Prostate gland (tissue), 2 donors: ENCODE measurements at regions not wholly inside any gene's neighbourhood (a gene's known extent, or its start where the extent isn't known, plus 50 kb on each side); places are given as distances from the start of the nearest gene placed in this dataset.

Experiments
- POLR2A ChIP-seq: fragments of 450-650 bp; IDR thresholded peaks from one replicate; pipeline ENCODE4 v1.6.1; 2016; ENCODE audit warnings: antibody characterized with exemption, mild to moderate bottlenecking
- POLR2AphosphoS5 ChIP-seq: sonication (generic); formaldehyde crosslinking; IDR thresholded peaks from one replicate; pipeline ENCODE4 v1.6.1; 2017; ENCODE audit warnings: antibody characterized with exemption
- TF ChIP-seq, protein P1 (sequence below), 4 experiments: fragments of 200-600 bp in 2 of 4; fragments of 450-650 bp in 2 of 4; sonication (generic) in 2 of 4; IDR thresholded peaks; 1 replicate in 3 of 4; 2 replicates in 1 of 4; pipeline ENCODE4 v1.5.1; 2016 to 2019; ENCODE audit warnings: antibody characterized with exemption in 4 of 4, mild to moderate bottlenecking in 2 of 4, moderate library complexity in 2 of 4

DNA sequence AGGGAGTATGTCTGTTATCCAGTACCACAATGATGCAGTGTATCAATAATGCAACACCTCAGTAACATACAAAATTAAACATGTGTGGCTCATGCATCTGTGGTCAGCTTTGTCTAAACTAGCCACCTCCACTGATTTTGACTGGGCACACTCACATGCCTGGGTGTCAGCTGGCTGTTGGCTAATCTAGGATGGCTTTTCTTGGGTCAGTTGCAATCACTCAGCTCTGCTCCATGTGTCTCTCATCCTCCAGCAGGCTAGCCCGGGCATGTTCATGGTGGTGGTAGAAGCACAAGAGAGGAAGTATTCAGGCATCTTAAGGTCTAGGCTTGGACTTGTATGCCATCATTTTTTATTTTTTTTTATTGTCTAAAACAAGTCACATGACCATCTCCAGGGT lies 59.3 kb upstream of the JAG1 start:
- TF ChIP-seq, protein P1, sequence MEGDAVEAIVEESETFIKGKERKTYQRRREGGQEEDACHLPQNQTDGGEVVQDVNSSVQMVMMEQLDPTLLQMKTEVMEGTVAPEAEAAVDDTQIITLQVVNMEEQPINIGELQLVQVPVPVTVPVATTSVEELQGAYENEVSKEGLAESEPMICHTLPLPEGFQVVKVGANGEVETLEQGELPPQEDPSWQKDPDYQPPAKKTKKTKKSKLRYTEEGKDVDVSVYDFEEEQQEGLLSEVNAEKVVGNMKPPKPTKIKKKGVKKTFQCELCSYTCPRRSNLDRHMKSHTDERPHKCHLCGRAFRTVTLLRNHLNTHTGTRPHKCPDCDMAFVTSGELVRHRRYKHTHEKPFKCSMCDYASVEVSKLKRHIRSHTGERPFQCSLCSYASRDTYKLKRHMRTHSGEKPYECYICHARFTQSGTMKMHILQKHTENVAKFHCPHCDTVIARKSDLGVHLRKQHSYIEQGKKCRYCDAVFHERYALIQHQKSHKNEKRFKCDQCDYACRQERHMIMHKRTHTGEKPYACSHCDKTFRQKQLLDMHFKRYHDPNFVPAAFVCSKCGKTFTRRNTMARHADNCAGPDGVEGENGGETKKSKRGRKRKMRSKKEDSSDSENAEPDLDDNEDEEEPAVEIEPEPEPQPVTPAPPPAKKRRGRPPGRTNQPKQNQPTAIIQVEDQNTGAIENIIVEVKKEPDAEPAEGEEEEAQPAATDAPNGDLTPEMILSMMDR (IDR thresholded peaks at IDR 0.05): no peak
- no peak for TF ChIP-seq POLR2AphosphoS5
- no peak for TF ChIP-seq POLR2A
